Amniotic epithelial cell (primary cell): ENCODE measurements at regions not wholly inside any gene's neighbourhood (a gene's known extent, or its start where the extent isn't known, plus 50 kb on each side); places are given as distances from the start of the nearest gene placed in this dataset.

ENCODE experiments used
- DNase-seq: peaks from one replicate; pipeline ENCODE4 v3.0.0-alpha.2; 2010; ENCODE audit warnings: low read depth

DNA sequence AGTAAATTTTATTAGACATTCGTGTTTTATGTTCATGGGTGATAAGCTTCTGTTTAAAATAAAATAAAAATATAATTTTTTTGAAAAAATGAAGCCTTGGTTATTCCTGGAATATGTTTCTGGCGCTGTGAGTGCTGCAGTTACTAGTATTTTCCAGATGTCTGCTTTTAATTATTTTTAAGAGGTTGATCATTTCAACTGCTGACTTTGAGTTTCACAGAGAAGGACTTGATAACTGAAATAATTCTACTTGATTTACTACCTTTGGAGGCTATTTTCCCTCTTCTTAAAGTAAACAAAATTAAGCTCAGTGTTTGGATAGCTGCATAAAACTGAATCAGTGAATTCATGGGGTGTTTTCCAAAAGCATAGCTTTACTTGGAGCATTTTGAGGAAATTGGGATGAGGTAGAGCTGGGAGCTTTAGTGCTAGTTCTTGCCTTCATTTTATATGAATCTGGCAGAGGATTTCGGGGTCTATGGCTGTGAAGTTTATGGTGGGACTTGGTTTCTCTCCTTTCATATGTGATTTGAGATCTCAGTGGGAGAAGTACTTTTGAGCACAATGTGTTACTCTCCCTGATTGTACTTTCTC is 666.5 kb downstream of the DCDC2C start:
- no peak for DNase-seq

DNA sequence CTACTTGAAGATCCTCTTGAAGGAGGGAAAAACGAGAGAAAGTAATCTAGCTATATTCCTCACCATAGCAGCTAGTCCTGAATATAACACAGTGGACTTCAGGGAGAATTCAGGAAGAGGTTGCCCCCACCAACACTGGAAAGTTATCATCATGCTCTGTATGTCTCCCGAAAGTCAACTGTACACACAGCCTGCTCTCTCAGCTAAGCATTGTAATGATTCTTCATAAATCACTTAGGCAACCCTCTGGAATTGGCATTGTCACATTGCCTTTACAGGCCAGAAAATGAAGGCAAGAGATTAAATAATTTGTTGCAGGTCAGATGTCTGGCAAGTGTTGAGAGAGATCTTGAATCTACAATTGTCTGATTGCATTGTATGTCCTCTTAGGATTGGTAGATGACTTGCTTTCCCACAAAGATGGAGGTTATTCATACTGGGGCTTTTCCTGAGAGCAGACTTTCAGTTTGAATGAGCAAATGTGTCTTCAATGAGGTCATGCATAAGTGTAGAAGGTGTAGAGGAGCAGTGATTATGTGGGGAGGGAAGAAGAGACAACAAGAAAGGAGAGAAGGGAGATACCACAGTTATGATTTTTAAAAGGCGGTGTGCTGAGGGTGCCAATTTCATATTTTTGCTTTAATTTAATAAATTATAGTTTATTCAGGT is 667.2 kb downstream of the DCDC2C start:
- no peak for DNase-seq

DNA sequence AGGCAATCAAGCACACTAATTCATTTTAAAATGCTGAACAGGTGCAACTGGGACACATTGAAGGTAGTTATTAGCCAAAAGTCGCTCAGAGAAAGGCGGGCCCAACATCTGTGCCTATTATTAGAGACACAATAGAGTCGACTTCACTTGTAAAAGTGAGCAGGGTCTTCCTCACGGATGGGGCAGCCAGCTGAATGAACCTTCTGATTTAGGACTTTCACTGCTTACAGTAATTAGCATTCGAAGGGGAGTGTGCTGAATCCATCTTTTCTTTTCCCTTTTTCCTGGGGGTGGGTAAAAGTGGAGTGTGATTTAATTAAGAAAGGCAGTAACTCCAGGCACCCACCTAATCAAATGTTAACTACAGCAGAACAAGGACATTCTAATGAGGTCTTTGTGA is 677.7 kb downstream of the DCDC2C start:
- DNase-seq: no peak

GRCh38 chr2:4381773-4382172 is 678.4 kb downstream of the DCDC2C start:
- no peak for DNase-seq

DNA sequence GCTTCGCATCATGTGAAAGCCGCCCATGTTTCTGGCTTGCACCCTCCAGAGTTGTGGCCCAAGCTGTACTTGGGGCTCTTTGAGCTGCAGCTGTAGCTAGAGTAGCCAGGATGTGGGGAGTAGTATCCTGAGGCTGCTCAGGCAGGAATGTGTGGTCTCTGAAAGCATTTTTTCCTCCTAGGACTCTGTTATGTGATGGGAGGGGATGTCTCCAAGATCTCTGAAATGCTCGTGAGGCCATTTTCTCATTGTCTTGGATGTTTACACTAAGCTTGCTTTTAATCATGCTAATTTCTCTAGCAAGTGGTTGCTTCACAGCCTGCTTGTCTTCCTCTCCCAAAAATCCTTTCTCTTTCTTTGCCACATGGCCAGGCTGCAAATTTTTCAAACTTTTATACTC is 687.6 kb downstream of the DCDC2C start:
- DNase-seq: no peak

GRCh38 chr2:4404363-4404762 is 701.0 kb downstream of the DCDC2C start:
- no peak for DNase-seq

DNA sequence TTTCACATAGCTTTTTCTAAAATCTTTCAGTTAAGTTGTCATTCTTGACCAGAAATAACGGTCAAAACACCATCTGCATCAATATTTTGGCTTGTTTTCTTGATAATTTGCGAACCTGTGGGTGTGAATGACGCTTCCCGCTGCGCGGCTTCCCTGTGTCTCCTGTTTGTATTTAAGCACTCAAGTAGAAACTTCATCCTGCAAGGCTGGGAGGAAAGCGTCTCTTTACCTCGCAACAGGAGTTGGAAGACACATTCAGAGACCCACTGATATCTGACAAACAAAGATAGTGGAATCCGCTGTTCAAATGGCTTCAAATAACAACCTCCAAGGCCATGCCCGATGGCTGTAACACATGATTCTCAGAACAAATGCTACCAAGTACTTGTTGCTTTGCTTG is 704.9 kb downstream of the DCDC2C start:
- DNase-seq: no peak

- no peak for DNase-seq
These were observed 709.3 kb downstream of the DCDC2C start for GRCh38 chr2:4412637-4413187.

- DNase-seq: no peak
These were observed 711.8 kb downstream of the DCDC2C start for GRCh38 chr2:4415171-4415570.

GRCh38 chr2:4415810-4416413 is 712.5 kb downstream of the DCDC2C start:
- DNase-seq: no peak

DNA sequence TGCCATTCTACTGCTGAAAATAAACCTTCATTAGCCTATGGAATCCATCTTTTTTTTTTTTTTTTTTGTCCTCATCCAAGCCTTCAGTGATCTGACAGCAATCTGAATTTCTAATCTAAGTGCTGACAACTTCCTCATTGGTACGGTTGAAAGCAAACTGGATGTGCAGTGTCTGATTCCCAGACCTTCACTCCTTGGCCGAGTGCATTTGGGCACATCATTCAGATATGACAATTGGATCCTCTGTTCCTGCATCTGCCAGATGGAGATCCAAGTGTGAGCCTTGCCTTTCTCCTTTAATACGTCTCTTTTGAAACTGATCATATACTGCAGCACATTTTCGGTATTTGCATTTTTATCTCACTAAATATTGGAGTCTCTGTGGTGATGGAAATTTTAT is 713.1 kb downstream of the DCDC2C start:
- DNase-seq: no peak

DNA sequence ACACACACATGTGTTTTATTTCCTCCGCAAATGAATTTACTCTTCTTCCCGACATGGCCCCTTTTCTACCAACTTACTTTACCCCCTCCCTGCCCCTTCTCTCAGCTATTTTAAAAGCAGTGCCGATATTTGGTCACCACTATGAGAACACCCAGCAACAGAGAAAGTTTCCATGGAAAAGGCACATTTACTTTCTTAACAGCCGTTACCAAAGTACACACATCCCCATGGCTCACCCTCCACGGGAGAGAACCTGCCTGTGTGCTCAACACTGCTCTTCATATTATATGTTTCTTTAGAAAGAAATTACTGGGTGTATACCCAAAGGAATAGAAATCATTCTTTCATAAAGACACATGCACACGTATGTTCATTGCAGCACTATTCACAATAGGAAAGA is 714.4 kb downstream of the DCDC2C start:
- DNase-seq: no peak

- no peak for DNase-seq
These were observed 716.7 kb downstream of the DCDC2C start for GRCh38 chr2:4420032-4420431.

GRCh38 chr2:4424153-4424552 is 720.8 kb downstream of the DCDC2C start:
- no peak for DNase-seq

DNA sequence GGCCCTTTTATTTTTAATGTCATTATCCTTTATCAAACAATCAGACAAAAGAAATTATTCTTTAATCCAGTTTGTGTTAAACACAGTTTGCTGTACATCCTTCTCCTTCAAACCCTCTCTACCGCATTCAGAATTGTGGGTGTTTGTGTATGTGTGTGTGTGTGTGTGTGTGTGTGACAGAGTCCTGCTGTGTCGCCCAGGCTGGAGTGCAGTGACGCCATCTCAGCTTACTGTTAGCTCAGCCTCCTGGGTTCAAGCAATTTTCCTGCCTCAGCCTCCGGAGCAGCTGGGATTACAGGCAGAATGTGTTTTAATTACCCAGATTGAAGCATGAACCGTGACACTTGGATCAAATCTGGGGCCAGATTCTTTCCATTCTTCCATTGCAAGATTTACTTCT is 723.7 kb downstream of the DCDC2C start:
- no peak for DNase-seq

- DNase-seq: no peak
These were observed 742.4 kb downstream of the DCDC2C start for GRCh38 chr2:4445821-4446220.

- no peak for DNase-seq
These were observed 751.5 kb downstream of the DCDC2C start for GRCh38 chr2:4454907-4455306.

GRCh38 chr2:4455486-4456155 is 752.2 kb downstream of the DCDC2C start:
- DNase-seq: no peak

GRCh38 chr2:4464634-4465266 is 761.4 kb downstream of the DCDC2C start:
- no peak for DNase-seq

DNA sequence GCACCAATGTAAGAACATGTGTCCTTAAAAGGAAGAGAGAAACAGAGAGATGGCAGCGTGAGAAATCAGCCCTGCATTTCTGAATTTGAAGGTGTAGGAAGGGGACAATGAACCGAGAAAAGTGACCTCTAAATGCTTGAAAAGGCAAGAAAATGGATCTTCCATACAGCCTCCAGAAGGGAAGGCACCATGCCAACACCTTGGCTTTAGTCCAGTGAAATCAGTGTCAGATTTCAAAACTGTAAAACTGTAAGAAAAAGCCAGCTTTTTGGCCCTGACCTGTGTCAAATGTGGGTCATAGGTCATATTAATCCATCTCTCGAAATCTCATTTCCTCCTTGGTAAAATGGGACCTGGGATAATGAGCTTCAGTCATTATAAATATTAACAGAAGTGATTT is 762.3 kb downstream of the DCDC2C start:
- no peak for DNase-seq

GRCh38 chr2:4475618-4476017 is 772.2 kb downstream of the DCDC2C start:
- no peak for DNase-seq

DNA sequence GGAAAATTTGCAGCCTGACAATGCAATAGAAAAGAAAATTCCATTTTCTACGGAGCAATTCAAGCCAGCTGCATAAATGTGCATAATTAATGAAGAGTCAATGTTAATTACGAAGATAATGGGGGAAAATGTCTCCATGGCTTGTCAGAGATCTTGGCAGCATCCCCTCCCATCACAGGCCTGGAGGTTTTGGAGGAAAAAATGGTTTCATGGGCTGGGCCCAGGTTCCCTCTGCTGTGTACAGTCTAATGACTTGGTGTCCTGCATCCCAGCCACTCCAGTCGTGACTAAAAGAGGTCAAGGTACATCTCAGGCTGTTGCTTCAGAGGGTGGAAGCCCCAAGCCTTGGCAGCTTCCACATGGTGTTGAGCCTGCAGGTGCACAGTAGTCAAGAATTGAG is 779.7 kb downstream of the DCDC2C start:
- no peak for DNase-seq
